H1 (cell line): ENCODE measurements at regions not wholly inside any gene's neighbourhood (a gene's known extent, or its start where the extent isn't known, plus 50 kb on each side); places are given as distances from the start of the nearest gene placed in this dataset.
"Not testable (repeated sequence)": the region's sequence is repeated elsewhere in the genome, so short reads cannot be mapped to it uniquely, and the experiment has no call there.

Experiments
- CREB1 ChIP-seq: IDR thresholded peaks from 2 replicates; pipeline ENCODE4 v1.6.1; 2012; ENCODE audit warnings: inconsistent platforms
- EZH2 ChIP-seq: fragments of 200-600 bp; sonication (generic); IDR thresholded peaks from 2 replicates; pipeline ENCODE4 v1.7.1; 2012; ENCODE audit warnings: low read depth, mild to moderate bottlenecking, moderate library complexity, low read length, inconsistent platforms; ENCODE audit not compliant: severe bottlenecking
- FOSL1 ChIP-seq: IDR thresholded peaks from 2 replicates; pipeline ENCODE4 v1.6.1; 2011; ENCODE audit warnings: mild to moderate bottlenecking, low read depth, low read length, moderate library complexity; ENCODE audit not compliant: insufficient read depth
- HDAC2 ChIP-seq, 2 experiments: fragments of 300-600 bp in 1 of 2; sonication (generic) in 1 of 2; IDR thresholded peaks; 2 replicates each; pipeline ENCODE4 v1.6.1; 2011 to 2012; ENCODE audit warnings: low read depth in 2 of 2, low read length in 2 of 2, mild to moderate bottlenecking in 2 of 2, moderate library complexity in 2 of 2, borderline replicate concordance in 1 of 2, inconsistent platforms in 1 of 2
- JUND ChIP-seq: IDR thresholded peaks from 2 replicates; pipeline ENCODE4 v1.6.1; 2011; ENCODE audit warnings: mild to moderate bottlenecking, improper control_type of control experiment, low read length
- POLR2AphosphoS5 ChIP-seq: IDR thresholded peaks from 2 replicates; pipeline ENCODE4 v1.6.1; 2011; ENCODE audit warnings: low read depth, low read length
- RXRA ChIP-seq: IDR thresholded peaks from 2 replicates; pipeline ENCODE4 v1.6.1; 2011; ENCODE audit warnings: low read depth, mild to moderate bottlenecking, low read length, moderate library complexity; ENCODE audit not compliant: insufficient read depth
- SUZ12 ChIP-seq: fragments of 200-600 bp; sonication (generic); IDR thresholded peaks from 2 replicates; pipeline ENCODE4 v1.6.1; 2012; ENCODE audit warnings: mild to moderate bottlenecking, inconsistent platforms, low read length, moderate library complexity, mixed read lengths
- TAF1 ChIP-seq: IDR thresholded peaks from 2 replicates; pipeline ENCODE4 v1.6.1; 2011; ENCODE audit warnings: mild to moderate bottlenecking, low read depth, low read length
- TF ChIP-seq, protein P1 (sequence below), 3 experiments: IDR thresholded peaks; 1 replicate in 2 of 3; 2 replicates in 1 of 3; pipeline versions ENCODE4 v1.5.1 to v1.6.1; 2011; ENCODE audit warnings: low read length in 3 of 3, mild to moderate bottlenecking in 3 of 3, inconsistent platforms in 2 of 3, low read depth in 1 of 3, moderate library complexity in 1 of 3; ENCODE audit not compliant: insufficient read depth in 1 of 3; ENCODE audit errors: control extremely low read depth in 1 of 3

DNA sequence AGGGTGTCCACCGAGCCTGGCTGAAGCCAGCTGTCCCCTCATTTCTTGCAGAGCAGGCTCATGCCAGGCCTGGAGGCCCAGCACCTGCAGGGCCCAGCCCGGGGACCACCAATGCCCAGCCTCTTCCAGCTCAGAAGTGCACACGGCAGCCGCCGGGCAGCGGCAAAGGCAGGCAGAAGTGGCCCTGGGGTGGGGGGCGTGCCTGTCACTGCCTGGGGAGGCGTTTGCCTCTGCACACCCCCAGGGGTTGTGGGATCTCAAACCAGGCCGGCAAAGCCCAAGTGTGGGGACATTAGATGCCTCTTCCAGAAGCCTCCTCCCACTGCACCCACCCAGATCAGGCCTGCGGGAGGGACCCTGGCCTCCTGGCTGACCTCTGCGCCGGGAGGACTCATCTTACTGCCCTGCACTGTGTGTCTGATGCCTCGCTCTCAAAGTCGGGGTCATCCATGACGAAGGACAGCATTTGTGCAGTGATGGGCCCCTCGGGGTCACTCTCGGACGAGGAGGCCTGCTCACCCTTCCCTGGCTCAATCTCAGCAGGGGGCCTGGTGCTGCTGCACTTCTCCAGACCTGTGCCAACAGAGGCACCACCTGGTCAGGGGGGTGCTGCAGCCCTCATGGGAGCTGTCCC is 255.8 kb downstream of the ANKRD30B start:
- TF ChIP-seq RXRA; POLR2AphosphoS5; JUND; EZH2; HDAC2 (IDR thresholded peaks at IDR 0.05; ENCODE audit: borderline replicate concordance in 1 of 2, low read depth in 2 of 2, low read length in 2 of 2); TAF1; SUZ12; FOSL1; CREB1: not testable (repeated sequence)
- TF ChIP-seq, protein P1, sequence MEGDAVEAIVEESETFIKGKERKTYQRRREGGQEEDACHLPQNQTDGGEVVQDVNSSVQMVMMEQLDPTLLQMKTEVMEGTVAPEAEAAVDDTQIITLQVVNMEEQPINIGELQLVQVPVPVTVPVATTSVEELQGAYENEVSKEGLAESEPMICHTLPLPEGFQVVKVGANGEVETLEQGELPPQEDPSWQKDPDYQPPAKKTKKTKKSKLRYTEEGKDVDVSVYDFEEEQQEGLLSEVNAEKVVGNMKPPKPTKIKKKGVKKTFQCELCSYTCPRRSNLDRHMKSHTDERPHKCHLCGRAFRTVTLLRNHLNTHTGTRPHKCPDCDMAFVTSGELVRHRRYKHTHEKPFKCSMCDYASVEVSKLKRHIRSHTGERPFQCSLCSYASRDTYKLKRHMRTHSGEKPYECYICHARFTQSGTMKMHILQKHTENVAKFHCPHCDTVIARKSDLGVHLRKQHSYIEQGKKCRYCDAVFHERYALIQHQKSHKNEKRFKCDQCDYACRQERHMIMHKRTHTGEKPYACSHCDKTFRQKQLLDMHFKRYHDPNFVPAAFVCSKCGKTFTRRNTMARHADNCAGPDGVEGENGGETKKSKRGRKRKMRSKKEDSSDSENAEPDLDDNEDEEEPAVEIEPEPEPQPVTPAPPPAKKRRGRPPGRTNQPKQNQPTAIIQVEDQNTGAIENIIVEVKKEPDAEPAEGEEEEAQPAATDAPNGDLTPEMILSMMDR (IDR thresholded peaks at IDR 0.05; ENCODE audit: control extremely low read depth in 1 of 3, insufficient read depth in 1 of 3, low read depth in 1 of 3, low read length in 3 of 3) = not testable (repeated sequence)
